GM04503 (cell line): ENCODE measurements at regions not wholly inside any gene's neighbourhood (a gene's known extent, or its start where the extent isn't known, plus 50 kb on each side); places are given as distances from the start of the nearest gene placed in this dataset.

ENCODE experiments used
- DNase-seq: peaks from one replicate; pipeline ENCODE4 v3.0.0-alpha.2; 2012; ENCODE audit warnings: low read depth

DNA sequence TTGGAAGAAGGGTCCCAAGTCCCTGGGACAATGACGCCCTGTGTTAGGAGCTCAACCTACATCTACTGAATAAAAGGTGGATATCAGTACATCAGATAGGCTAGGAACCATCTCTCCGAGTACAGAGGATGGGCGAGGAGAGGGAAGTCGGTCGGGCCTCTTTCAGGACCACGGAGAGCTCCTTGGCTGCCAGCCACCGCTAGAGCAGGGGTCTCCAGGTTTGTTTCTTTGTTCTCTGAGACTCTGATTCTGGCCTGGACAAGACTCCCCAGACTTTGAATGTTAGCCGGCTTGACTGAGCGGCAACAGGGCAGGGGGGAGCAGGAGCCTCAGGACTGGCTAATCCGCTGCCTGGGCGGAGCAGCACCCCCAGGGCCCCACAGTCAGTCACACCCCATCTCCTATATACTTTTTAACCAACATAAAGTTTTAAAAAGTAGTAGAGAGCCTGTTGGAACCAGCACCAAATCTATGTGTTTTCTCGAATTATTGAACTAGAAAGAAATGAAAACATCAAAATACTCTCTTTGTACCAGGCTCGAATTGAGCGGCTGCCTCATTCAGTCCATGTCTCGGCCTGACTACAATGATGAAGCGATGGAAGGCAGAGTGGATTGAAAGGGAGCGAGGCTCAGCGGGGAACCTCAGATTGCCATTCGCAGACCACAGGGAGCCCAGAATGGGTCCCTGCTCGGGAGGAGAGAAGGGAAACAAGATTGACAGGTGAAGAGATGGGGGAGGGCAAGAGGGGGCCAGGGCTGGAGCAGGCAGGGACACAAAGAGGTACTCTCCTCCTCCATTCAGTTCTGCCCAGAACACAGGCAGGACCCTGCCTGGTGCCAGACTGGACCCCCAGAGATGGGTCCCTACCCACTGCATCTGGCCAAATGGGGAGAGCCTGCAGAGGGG lies 131.6 kb downstream of the TPRA1 start:
- DNase-seq = no peak

DNA sequence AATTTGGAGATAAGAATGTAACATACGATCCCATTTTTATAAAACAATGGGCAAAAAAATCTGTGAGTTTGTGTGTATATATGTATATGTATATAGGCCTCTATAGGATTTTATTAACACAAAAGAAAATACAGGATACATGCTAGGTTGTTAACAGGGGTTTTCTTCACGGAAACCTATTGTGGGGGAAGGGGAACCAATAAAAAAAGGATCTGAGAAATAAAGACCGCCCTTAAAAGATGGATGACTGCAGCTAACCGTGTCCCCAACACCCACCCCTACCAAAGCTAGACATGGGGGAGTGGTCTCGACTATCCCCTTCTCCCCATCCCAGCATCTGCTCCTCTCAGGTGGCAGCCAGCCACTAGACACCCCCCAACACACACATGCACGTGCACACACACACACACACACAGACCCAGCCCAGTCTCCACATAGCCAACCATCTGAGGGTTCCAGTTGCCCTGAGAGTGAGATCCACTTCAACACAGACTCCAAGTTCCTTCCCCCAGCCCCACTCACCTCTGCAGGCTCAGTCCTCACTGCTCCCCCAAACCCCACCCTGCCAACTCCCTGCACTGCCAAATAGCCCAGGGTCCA lies 132.9 kb downstream of the TPRA1 start:
- DNase-seq = no peak

DNA sequence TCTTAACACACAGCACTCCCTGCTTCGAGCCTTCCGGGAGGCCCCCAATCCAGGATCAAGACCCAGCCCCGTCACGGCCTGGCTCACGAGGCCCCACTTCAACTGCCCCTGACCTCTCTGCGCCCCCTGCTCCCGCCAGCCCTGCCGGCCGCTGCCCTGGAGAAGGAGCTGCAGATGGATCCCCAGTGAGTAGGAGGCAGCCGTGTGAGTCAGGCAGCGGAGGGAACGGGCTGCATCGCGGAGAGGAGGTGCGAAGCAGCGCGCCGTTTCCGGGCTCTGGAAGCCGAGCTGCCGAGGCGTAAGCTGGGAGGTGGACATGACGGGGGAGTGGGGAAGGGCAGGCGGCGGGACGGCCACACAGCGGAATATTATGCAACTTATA lies 133.4 kb downstream of the TPRA1 start:
- DNase-seq = no peak

DNA sequence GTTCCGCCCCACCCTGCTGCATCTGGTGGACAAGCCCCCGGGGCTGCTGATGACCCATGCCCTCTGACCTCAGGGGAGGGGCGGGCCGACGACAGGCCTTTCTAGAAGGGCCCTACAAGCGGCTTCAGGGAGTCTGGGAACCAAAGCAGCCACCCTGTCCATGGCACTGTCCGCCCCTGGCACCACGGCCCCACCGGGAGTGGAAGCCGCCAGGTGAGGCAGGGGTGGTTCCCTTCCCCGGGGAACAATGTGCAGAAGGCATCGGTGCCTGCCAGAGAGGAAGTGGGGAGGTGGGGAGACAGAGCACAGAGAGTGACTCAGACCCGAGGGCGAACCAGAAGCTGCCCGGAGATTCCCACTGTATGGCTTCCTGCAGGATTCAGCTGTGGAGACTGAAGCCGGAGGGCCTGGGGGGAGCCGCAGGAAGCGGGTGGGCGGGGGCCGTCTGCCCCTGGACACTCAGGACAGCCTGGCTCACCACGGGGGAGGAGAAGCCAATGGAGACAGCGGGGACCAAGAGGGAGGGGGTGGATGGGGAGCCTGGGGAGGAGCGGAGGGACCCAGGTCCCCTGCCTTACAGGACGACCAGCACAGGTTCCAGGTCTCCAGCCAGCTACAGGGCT lies 134.0 kb downstream of the TPRA1 start:
- DNase-seq = no peak

GRCh38 chr3:127455541-127456450 lies 134.7 kb downstream of the TPRA1 start:
- DNase-seq = no peak

GRCh38 chr3:127454968-127455367 lies 135.6 kb downstream of the TPRA1 start:
- no peak for DNase-seq

GRCh38 chr3:127454051-127454450 lies 136.5 kb downstream of the TPRA1 start:
- DNase-seq = no peak

DNA sequence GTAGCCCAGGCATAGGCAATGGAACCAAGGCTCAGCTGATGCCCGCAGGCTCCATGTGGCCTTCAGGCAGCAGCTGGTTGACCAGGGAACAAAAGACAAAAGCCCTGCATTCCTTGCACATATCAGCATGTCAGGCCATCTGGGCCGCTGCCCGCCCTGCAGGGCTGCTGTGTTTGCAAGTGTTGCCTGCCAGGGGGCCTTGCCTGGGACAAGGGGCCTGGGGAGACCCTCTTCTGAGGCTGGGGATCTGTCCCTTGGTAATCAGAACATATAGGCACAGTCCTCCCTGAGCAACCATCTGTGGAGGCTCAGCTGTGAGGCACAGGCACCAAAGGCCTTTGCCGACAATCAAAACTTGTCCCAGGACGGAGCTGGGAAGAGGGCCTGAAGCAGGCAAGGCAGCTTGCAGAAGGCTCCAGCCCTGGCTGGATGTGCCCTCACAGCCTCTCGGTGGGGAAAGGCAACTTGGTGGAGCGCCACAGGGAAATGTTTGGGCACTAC lies 138.2 kb downstream of the TPRA1 start:
- no peak for DNase-seq

DNA sequence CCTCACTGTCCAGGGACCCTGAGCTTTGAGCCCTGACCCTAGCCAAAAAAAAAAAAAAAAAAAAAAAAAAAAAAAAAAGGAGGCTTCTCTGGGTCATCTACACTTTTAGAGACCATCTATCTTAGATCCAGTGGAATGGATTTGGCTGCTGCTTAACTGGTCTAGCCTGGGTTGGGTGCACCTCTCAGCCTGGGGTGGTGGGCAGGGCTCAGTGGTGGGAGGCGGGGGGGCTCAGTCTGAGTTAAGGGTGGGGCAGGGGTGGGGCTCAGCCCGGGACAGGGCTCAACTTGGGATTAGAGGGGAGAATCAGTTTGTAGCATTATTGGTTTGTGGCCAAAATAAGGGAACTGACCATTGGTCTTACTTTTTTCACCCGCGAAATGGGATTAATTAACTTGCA lies 139.2 kb downstream of the TPRA1 start:
- no peak for DNase-seq

DNA sequence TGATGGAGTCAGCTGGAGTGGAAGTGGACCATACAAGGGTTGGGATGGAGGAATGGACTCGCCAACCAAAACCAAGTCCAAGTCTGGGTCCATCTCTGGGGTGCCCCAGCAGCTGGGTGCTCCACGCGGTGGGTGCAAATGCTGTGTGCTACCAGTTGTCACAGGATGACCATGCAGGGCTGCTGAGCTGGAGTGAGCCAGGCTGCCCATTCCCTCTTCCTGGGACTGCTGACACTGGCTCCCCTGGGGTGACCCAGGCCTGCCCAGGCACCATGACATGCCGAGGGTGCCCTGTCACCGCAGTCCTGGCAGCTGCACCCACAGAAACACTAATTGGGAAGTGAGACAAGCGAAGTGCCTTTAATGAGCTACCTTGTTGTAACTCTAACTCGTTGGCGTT lies 140.2 kb downstream of the TPRA1 start:
- no peak for DNase-seq

- DNase-seq = no peak
These were observed 140.9 kb downstream of the TPRA1 start for GRCh38 chr3:127449486-127450212.

DNA sequence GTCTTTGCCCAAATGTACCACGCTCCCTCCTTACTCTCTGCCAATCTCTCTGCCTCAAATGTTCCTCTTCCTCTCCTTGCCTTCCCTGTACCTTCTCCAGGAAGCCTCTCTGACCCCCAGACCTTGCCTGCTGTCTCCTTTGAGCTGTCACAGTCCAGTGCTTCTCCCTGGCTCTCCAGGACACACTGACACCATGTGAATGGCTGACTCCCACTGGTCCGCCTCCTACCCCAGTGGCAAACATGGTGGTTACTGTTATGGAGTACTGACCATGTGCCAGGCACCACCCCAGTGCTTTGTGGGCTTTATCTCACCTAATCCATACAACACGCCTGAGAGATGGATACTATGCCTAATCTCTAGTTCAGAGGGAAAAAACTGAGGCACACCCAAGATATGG lies 141.9 kb downstream of the TPRA1 start:
- DNase-seq = no peak

DNA sequence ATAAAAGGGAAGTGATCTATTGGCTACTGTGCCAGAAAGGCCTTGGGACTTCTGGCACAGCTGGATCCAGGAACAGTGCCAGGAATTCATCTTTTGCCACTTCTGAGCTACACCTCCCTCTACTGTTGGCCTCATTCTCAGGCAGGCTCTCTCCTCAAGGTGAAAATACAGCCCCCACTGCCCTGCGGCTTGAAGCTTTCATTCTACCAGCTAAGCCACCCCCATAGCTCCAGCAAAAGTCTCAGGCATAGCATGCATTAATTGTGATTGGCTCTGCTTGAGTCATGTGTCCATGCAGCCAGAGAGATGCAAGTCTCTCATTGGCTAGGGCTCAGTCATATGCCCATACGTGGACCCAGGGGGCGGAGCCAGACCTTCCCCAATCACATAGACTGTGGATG lies 142.4 kb downstream of the TPRA1 start:
- DNase-seq = no peak

GRCh38 chr3:127446756-127447155 lies 143.8 kb downstream of the TPRA1 start:
- no peak for DNase-seq

DNA sequence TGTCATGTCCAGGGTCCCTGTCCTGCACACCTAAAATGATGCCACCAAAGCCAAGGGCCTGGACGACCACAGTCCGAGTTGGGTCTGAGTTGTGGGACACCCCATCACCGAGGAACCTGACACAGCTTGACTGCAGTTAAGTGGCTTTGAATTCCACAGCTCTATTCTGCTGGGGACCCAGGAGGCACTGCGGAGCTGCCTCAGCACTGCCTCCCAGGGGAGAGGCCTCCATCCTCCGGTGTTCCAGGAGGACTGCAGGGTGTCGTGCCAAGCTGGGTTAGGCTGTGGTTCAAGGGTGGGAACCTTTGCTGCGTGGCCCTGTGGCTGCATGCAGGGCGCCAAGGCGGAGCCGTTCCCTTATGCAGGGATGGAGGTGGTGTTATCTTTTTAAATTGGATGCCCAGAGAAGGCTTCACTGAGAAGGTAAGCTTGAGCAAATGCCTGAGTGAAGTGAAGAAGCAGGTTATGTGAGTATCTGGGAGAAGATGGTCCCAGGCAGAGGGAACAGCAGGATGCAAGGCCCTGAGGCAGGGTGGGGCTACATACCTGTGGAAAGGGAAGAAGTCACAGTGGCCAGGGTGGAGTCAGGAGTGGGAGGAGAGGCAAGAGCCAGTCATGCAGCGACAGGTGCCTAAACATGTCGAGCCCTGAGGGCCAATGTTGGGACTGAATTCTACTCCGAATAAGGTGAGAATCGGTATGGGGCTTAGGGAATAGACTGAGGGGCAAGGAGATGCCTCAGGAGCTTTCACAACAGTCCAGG lies 144.8 kb downstream of the TPRA1 start:
- DNase-seq = no peak

DNA sequence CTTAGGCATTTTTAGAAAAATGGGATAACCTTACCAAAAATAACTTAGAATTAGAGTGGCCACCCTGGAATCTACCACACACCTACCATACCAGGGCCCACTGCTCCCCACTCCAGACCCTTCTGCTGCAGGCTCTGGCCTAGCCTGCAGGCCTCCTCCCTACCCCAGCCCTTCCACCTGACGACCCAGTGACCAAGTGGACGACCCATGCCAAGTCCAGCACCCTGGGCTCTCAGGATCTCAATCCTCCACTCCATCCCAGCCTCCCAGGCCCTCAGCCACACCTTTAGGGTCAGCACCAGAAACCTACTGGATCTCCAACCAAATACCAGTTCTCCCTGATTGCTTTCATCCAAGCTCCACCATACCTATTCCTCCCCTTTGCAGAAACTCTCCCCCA lies 145.8 kb downstream of the TPRA1 start:
- DNase-seq = no peak

DNA sequence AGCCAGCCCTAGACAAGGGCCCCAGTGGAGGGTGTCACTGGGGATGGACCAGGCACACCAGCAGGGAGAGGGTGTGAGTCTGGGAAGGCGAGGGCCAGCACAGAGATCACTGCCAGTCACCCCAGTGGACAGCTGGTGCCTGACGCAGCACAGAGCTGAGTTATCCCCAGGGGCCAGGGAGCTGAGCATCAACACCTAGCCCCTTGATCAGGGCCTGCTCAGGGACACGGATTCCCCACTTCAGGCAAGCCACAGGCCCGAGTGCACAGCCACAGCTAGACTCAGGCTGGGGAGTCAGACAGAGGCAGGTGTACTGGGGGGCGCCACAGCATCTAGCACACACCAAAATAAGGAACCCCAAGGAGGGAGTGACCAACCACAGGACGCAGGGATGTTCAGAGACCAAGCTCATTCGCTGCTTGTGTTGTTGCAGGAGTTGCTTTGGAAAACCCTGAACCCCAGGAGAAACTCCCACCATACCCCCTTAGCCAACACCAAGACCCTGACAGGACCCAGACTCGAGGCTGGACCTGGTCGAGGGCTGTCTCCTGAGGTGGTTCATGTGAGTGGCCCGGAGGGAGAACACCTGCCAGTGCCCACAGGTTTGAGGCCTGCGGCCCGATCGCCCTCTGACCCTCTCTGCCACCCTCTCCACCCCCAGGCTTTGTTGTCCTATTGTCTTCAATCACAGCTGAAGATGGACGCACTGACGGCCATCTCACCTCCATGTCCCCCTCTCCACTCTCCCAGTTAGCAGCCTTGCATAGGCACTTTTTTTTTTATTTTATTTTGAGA lies 146.8 kb downstream of the TPRA1 start:
- no peak for DNase-seq

DNA sequence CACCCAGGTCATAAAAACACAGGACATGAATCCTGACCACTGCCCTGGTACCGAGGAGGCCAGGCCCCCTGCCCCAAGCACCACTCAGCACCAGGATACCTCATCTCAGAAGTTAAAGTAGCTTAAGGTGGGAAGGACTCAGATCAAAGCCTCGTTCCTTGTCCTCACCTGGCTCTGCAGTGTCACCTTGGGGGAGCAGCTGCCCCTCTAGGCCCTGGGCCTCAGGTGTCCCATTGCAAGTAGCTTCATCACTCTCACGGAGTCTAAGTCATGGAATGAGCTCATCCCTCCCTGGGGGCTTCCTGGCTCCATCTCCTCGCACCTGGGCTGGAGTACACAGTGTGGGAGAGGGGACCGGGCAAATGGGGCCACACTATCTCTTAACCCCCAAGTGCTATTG lies 148.0 kb downstream of the TPRA1 start:
- DNase-seq = no peak

GRCh38 chr3:127441764-127442163 lies 148.8 kb downstream of the TPRA1 start:
- DNase-seq = no peak

- no peak for DNase-seq
These were observed 150.1 kb downstream of the TPRA1 start for GRCh38 chr3:127440384-127440783.
